Endothelial cell (in vitro differentiated cells): ENCODE measurements at regions not wholly inside any gene's neighbourhood (a gene's known extent, or its start where the extent isn't known, plus 50 kb on each side); places are given as distances from the start of the nearest gene placed in this dataset.

ENCODE experiments used
- DNase-seq: peaks from one replicate; pipeline ENCODE4 v3.0.0; 2021; ENCODE audit warnings: low spot score
- H3K27ac Mint-ChIP-seq: one replicate; pipeline ENCODE4 v1.8.0; 2021; ENCODE audit warnings: mixed read lengths, inconsistent platforms; ENCODE audit not compliant: unreplicated experiment
- H3K27me3 Mint-ChIP-seq: one replicate; pipeline ENCODE4 v1.8.0; 2021; ENCODE audit warnings: mild to moderate bottlenecking, moderate library complexity, mixed read lengths, inconsistent platforms; ENCODE audit not compliant: unreplicated experiment
- H3K36me3 Mint-ChIP-seq: one replicate; pipeline ENCODE4 v1.8.0; 2021; ENCODE audit warnings: mild to moderate bottlenecking, low read depth, mixed read lengths, inconsistent platforms; ENCODE audit not compliant: unreplicated experiment
- H3K4me1 Mint-ChIP-seq: one replicate; pipeline ENCODE4 v1.8.0; 2021; ENCODE audit warnings: mild to moderate bottlenecking, mixed read lengths, inconsistent platforms; ENCODE audit not compliant: unreplicated experiment
- H3K4me3 Mint-ChIP-seq: one replicate; pipeline ENCODE4 v1.8.0; 2021; ENCODE audit warnings: mild to moderate bottlenecking, mixed read lengths, inconsistent platforms; ENCODE audit not compliant: unreplicated experiment
- H3K9me3 Mint-ChIP-seq: one replicate; pipeline ENCODE4 v1.8.0; 2021; ENCODE audit warnings: mixed read lengths, inconsistent platforms; ENCODE audit not compliant: unreplicated experiment
- TF ChIP-seq, protein P1 (sequence below): fragments of 200-600 bp; sonication (generic); IDR thresholded peaks from one replicate; pipeline ENCODE4 v1.5.0; 2021; ENCODE audit warnings: antibody characterized with exemption; ENCODE audit not compliant: unreplicated experiment

DNA sequence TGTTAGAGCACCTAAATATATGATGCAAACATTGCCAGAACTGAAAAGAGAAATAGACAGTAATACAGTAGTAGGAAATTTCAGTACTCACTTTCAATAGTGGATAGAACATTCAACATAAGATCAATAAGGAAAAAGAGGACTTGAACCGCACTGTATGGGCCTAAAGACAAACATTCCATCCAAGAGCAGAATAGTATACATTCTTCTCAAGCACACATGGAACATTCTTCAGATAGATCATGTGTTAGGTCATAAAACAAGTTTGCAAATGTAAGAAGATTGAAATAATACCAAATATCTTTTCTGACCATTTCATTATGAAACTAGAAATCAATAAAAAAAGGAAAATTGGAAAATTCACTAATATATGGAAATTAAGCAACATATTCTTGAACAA is 185.4 kb upstream of the FOXP2 start:
- DNase-seq, result no peak
- H3K4me1 Mint-ChIP-seq, result no peaks in the 10 kb centered on the region
- no peak overlapping the region for H3K27ac Mint-ChIP-seq
- H3K27me3 Mint-ChIP-seq, result no peaks in the 10 kb centered on the region
- H3K9me3 Mint-ChIP-seq, result no peaks in the 10 kb centered on the region
- H3K36me3 Mint-ChIP-seq, result no peaks in the 10 kb centered on the region
- TF ChIP-seq, protein P1, sequence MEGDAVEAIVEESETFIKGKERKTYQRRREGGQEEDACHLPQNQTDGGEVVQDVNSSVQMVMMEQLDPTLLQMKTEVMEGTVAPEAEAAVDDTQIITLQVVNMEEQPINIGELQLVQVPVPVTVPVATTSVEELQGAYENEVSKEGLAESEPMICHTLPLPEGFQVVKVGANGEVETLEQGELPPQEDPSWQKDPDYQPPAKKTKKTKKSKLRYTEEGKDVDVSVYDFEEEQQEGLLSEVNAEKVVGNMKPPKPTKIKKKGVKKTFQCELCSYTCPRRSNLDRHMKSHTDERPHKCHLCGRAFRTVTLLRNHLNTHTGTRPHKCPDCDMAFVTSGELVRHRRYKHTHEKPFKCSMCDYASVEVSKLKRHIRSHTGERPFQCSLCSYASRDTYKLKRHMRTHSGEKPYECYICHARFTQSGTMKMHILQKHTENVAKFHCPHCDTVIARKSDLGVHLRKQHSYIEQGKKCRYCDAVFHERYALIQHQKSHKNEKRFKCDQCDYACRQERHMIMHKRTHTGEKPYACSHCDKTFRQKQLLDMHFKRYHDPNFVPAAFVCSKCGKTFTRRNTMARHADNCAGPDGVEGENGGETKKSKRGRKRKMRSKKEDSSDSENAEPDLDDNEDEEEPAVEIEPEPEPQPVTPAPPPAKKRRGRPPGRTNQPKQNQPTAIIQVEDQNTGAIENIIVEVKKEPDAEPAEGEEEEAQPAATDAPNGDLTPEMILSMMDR, result no peak
- H3K4me3 Mint-ChIP-seq, result no peak overlapping the region

DNA sequence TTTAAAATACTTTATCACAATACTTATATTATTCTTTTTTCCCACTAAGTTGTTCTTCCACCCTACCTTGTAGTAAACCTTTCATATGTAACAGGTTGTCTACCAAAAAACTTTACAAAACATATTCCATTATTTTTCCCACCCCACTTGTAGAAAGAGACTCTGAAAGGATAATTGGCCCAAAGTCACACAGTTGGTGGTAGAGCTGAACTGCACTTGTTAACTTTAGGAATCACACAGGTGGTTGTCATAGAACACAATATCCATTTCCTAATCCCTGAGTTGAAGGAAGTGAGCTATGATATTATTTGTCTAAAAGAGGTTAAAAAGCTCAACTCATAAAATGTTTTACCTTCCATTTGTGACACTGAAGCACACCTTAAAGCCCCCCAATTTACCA is 188.8 kb upstream of the FOXP2 start:
- Mint-ChIP-seq H3K27ac (no peak overlapping the region), H3K9me3 (no peaks in the 10 kb centered on the region), H3K4me3 (no peak overlapping the region), H3K27me3 (no peaks in the 10 kb centered on the region), H3K4me1 (no peaks in the 10 kb centered on the region), H3K36me3 (no peaks in the 10 kb centered on the region)
- DNase-seq, result no peak
- TF ChIP-seq, protein P1, result no peak

DNA sequence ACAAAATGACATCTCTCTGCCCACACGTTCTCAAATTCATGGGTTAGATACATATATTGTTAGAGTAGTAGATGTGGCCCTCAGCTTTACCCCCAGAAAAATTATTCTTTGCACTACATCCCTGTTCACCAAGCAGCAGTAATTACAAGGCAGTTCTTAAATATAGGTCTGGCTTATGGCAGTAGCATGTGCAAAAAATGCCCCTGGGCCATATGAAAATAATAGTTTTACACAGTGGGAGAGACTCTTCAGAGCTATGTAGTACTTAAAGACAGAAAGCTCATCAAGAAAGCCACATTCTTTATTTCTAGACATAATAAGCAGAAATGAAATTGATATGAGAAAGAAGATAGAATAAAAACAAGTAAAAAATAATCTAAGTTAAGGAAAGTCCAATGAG is 196.3 kb upstream of the FOXP2 start:
- no peaks in the 10 kb centered on the region for H3K9me3 Mint-ChIP-seq
- no peaks in the 10 kb centered on the region for H3K4me1 Mint-ChIP-seq
- H3K4me3 Mint-ChIP-seq, result no peak overlapping the region
- DNase-seq, result no peak
- no peak overlapping the region for H3K27ac Mint-ChIP-seq
- no peaks in the 10 kb centered on the region for H3K27me3 Mint-ChIP-seq
- H3K36me3 Mint-ChIP-seq, result no peaks in the 10 kb centered on the region
- TF ChIP-seq, protein P1, result no peak

DNA sequence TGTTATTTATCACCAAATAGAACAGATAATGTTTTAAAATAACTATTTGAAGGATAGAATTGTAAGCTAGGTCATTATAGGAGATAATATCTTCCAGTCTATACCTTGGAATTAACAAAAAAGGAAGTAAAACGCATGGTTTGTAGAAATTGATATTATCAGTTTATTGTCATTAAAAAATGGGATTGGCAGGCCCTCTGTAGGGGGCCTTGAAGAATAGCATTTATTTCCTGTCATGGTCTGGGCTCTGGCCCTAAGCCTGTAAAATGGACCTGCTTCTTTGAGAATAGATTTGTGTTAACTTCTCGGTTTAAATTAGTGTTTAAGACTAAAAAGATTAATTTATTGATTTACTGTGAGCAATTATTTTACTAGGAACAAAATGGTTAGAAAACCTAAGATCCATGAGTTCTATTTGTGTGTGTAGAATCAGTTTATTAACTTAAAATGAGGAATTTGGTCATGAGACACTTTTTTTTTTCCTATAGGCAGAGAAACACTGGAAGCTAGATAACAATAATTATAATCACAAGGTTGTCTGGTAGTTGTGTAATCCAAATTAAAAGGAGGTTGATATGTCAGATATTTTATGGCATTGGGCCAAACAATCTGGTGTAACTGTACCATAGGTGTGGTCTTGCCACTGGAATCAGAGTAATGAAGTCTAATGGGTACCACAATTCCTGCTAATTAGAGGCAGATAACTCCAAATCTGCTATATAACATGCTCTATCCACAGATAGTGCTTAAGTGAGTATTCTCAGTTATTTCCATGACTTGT is 197.4 kb upstream of the FOXP2 start:
- no peak overlapping the region for H3K27ac Mint-ChIP-seq
- no peak for DNase-seq
- H3K4me1 Mint-ChIP-seq, result no peaks in the 10 kb centered on the region
- no peaks in the 10 kb centered on the region for H3K27me3 Mint-ChIP-seq
- TF ChIP-seq, protein P1, result no peak
- no peaks in the 10 kb centered on the region for H3K36me3 Mint-ChIP-seq
- H3K4me3 Mint-ChIP-seq, result no peak overlapping the region
- H3K9me3 Mint-ChIP-seq, result no peaks in the 10 kb centered on the region

DNA sequence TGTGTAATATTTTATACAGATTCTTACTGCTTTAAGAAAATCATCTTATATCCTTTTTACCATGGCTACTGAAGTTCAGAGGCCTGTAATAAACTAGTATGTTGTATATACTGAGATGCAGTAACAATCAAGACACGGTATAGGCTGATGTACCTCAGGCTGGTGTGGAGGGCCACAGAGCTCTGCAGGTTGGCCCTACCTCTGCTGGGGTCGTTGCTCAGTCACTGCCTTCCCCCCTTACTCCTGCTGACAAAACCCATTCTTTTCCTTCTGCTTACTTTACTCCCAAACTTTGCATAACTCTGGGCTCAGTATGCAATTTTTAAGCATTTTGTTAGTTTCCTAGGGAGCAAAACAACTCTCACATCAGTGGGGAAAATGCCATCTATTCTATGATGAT is 200.1 kb upstream of the FOXP2 start:
- Mint-ChIP-seq H3K9me3 (no peaks in the 10 kb centered on the region), H3K27ac (no peak overlapping the region), H3K27me3 (no peaks in the 10 kb centered on the region), H3K36me3 (peaks cover 3% of the 10 kb centered on the region), H3K4me3 (no peak overlapping the region), H3K4me1 (no peaks in the 10 kb centered on the region)
- TF ChIP-seq, protein P1, result no peak
- no peak for DNase-seq
